Spleen (tissue), 11 donors: ENCODE measurements at regions not wholly inside any gene's neighbourhood (a gene's known extent, or its start where the extent isn't known, plus 50 kb on each side); places are given as distances from the start of the nearest gene placed in this dataset.
"Not testable (repeated sequence)": the region's sequence is repeated elsewhere in the genome, so short reads cannot be mapped to it uniquely, and the experiment has no call there.

Experiments used
- DNase-seq: peaks from one replicate; pipeline ENCODE4 v3.0.0-alpha.2; 2020
- H3K27ac ChIP-seq, 8 donors: fragments of 200-600 bp; sonication (generic) in 7 of 8; 1 replicate in 4 of 8; 2 replicates in 4 of 8; pipeline versions ENCODE4 v1.5.0 to v1.8.0; 2016 to 2021; ENCODE audit warnings: inconsistent platforms in 4 of 8, mild to moderate bottlenecking in 4 of 8, moderate library complexity in 1 of 8
- H3K27me3 ChIP-seq, 7 donors: fragments of 200-600 bp; sonication (generic) in 6 of 7; replicated peaks in 1 of 7; 1 replicate in 4 of 7; 2 replicates in 3 of 7; pipeline versions ENCODE4 v1.5.0 to v1.8.0; 2016 to 2021; ENCODE audit warnings: inconsistent platforms in 3 of 7, mild to moderate bottlenecking in 1 of 7
- H3K36me3 ChIP-seq, 6 donors: fragments of 200-600 bp; sonication (generic) in 5 of 6; 1 replicate in 4 of 6; 2 replicates in 2 of 6; pipeline versions ENCODE4 v1.5.0 to v1.8.0; 2016 to 2021; ENCODE audit warnings: inconsistent platforms in 2 of 6
- H3K4me1 ChIP-seq, 6 donors: fragments of 200-600 bp; sonication (generic) in 5 of 6; 1 replicate in 3 of 6; 2 replicates in 3 of 6; pipeline versions ENCODE4 v1.5.0 to v1.8.0; 2016 to 2021; ENCODE audit warnings: inconsistent platforms in 3 of 6
- H3K4me3 ChIP-seq, 8 donors: fragments of 200-600 bp; sonication (generic) in 7 of 8; 1 replicate in 4 of 8; 2 replicates in 4 of 8; pipeline versions ENCODE4 v1.5.0 to v1.8.0; 2016 to 2021; ENCODE audit warnings: inconsistent platforms in 4 of 8, mild to moderate bottlenecking in 4 of 8, moderate library complexity in 2 of 8
- H3K9me3 ChIP-seq, 8 donors: fragments of 200-600 bp; sonication (generic) in 7 of 8; 1 replicate in 4 of 8; 2 replicates in 4 of 8; pipeline versions ENCODE4 v1.5.0 to v1.8.0; 2016 to 2021; ENCODE audit warnings: inconsistent platforms in 4 of 8
- POLR2A ChIP-seq, 3 donors: fragments of 450-650 bp; IDR thresholded peaks; one replicate each; pipeline ENCODE4 v1.5.1; 2017; ENCODE audit warnings: antibody characterized with exemption in 3 of 3, mild to moderate bottlenecking in 1 of 3
- POLR2AphosphoS5 ChIP-seq, 3 donors: sonication (generic); formaldehyde crosslinking; IDR thresholded peaks; one replicate each; pipeline ENCODE4 v1.5.1; 2017; ENCODE audit warnings: antibody characterized with exemption in 3 of 3
- WGBS, 5 donors: extraction: QIAGEN DNeasy Blood & Tissue Kit in 3 of 5; methylation state at CpG; one replicate each; pipeline versions ENCODE4 v1.1.5 to v1.1.7; 2013 to 2018; 5-methylcytosine and 5-hydroxymethylcytosine counted together
- intact Hi-C: fragments of 100-400 bp; cut with DNase I; formaldehyde crosslinking; loops from one replicate; pipeline ENCODE4 v1.15.0; 2023; ENCODE audit warnings: low total_unique reads
- TF ChIP-seq, protein P1 (sequence below), 11 experiments: fragments of 200-600 bp in 7 of 11; fragments of 450-650 bp in 4 of 11; sonication (generic) in 4 of 11; IDR thresholded peaks in 8 of 11; conservative IDR thresholded peaks in 3 of 11; 1 replicate in 7 of 11; 2 replicates in 4 of 11; pipeline versions ENCODE4 v1.4.0 to v1.8.0; 2016 to 2021; ENCODE audit warnings: antibody characterized with exemption in 11 of 11, inconsistent platforms in 4 of 11, mild to moderate bottlenecking in 1 of 11
- donor health status: healthy with polysubstance abuse.
- donor health status: DM: no; HTN: no; CAD: no; lungs with moderate emphysema.
- donor health status: DM: no; HTN: no; CAD: no.
- donor health status: Bipolar disorder and iron deficiency.
- donor health status: healthy.
- donor health status: DM: no; HTN: no; CAD: no.
- donor health status: DM: yes; HTN: yes; CAD: no.

GRCh38 chr4:54447304-54447703, 210.5 kb upstream of the KIT start:
- Histone ChIP-seq H3K4me3 (no peak overlapping the region), H3K36me3 (no peaks in the 10 kb centered on the region), H3K9me3 (peaks cover 0 to 32% (median 18%) of the 10 kb centered on the region in 8 donors), H3K4me1 (no peaks in the 10 kb centered on the region), H3K27ac (no peak overlapping the region), H3K27me3 (no peaks in the 10 kb centered on the region)
- TF ChIP-seq POLR2A (IDR thresholded peaks at IDR 0.05), result no peak
- TF ChIP-seq, protein P1, sequence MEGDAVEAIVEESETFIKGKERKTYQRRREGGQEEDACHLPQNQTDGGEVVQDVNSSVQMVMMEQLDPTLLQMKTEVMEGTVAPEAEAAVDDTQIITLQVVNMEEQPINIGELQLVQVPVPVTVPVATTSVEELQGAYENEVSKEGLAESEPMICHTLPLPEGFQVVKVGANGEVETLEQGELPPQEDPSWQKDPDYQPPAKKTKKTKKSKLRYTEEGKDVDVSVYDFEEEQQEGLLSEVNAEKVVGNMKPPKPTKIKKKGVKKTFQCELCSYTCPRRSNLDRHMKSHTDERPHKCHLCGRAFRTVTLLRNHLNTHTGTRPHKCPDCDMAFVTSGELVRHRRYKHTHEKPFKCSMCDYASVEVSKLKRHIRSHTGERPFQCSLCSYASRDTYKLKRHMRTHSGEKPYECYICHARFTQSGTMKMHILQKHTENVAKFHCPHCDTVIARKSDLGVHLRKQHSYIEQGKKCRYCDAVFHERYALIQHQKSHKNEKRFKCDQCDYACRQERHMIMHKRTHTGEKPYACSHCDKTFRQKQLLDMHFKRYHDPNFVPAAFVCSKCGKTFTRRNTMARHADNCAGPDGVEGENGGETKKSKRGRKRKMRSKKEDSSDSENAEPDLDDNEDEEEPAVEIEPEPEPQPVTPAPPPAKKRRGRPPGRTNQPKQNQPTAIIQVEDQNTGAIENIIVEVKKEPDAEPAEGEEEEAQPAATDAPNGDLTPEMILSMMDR (IDR thresholded peaks at IDR 0.05 in 8 of 11, conservative IDR thresholded peaks at IDR 0.05 in 3 of 11), result no peak
- no peak for DNase-seq
- intact Hi-C loops, result loop anchor here (10.0 kb wide), 1 partner anchor 63 kb away; no protein-coding TSS in a partner anchor
- 73 to 88% (median 81%) methylated on average over 2 of the region's 2 CpGs for WGBS, 5 donors

GRCh38 chr4:54449999-54450398, 207.8 kb upstream of the KIT start:
- TF ChIP-seq, protein P1 (IDR thresholded peaks at IDR 0.05 in 8 of 11, conservative IDR thresholded peaks at IDR 0.05 in 3 of 11), result no peak
- TF ChIP-seq POLR2A (IDR thresholded peaks at IDR 0.05) (no peak), POLR2AphosphoS5 (IDR thresholded peaks at IDR 0.05) (no peak)
- WGBS, 5 donors, result 75 to 98% (median 92%) methylated on average over 5 of the region's 5 CpGs
- Histone ChIP-seq H3K4me3 (no peak overlapping the region), H3K36me3 (no peaks in the 10 kb centered on the region), H3K4me1 (no peaks in the 10 kb centered on the region), H3K9me3 (peaks cover 0 to 32% (median 18%) of the 10 kb centered on the region in 8 donors), H3K27ac (no peak overlapping the region), H3K27me3 (no peaks in the 10 kb centered on the region)
- no peak for DNase-seq
- intact Hi-C loops, result loop anchor here (10.0 kb wide), 1 partner anchor 65 kb away; no protein-coding TSS in a partner anchor

DNA sequence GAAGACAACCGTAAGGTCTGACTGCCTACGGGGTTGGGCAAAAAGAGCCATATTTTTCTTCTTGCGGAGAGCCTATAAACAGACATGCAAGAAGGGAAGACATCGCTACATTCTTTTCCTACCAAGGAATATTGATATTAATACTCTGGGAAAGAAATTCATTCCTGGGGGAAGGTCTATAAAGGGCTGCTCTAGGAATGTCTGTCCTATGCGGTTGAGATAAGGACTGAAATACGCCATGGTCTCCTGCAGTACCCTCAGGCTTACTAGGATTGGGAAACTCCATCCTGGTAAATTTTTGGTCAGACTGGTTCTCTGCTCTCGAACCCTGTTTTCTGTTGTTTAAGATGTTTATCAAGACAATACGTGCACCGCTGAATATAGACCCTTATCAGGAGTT, 190.8 kb upstream of the KIT start:
- H3K36me3 ChIP-seq, H3K4me3 ChIP-seq, H3K4me1 ChIP-seq, H3K27me3 ChIP-seq, intact Hi-C loops, H3K27ac ChIP-seq, DNase-seq: not testable (repeated sequence)
- WGBS, 5 donors, result 82 to 87% (median 85%) methylated on average over 9 of the region's 9 CpGs
- H3K9me3 ChIP-seq, result peaks cover 0 to 51% (median 35%) of the 10 kb centered on the region in 8 donors

DNA sequence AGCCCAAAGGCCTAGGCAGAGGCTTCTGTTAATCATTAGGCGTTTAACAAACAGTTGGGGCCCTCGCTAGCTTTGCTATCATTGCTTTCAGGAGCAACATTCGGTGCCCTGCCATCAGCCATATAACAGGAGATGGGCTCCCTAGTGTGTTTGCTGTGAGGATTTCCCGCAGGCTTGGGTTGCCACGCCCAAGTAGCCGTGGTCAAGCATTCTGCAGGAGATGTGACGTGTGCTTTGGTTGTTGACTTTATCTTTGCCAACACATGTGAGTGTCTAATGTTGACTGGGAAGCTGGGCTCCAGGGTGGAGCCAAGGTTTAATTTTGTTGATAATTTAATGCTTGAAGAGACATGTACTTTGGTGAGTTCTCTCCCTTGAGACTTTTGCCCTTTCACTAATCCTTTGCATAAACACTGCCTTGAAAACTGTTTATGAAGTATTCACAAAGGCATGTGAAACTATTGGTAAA, 184.6 kb upstream of the KIT start:
- Histone ChIP-seq H3K36me3 (no peaks in the 10 kb centered on the region), H3K4me3 (no peak overlapping the region), H3K27ac (no peak overlapping the region), H3K4me1 (no peaks in the 10 kb centered on the region), H3K9me3 (peaks cover 0 to 11% (median 6%) of the 10 kb centered on the region in 8 donors), H3K27me3 (no peaks in the 10 kb centered on the region)
- no peak for DNase-seq
- WGBS, 5 donors, result 89 to 95% (median 91%) methylated on average over 7 of the region's 7 CpGs
- TF ChIP-seq POLR2A (IDR thresholded peaks at IDR 0.05) (no peak), POLR2AphosphoS5 (IDR thresholded peaks at IDR 0.05) (no peak)
- TF ChIP-seq, protein P1 (IDR thresholded peaks at IDR 0.05 in 8 of 11, conservative IDR thresholded peaks at IDR 0.05 in 3 of 11), result no peak
- intact Hi-C loops, result no loop called here

DNA sequence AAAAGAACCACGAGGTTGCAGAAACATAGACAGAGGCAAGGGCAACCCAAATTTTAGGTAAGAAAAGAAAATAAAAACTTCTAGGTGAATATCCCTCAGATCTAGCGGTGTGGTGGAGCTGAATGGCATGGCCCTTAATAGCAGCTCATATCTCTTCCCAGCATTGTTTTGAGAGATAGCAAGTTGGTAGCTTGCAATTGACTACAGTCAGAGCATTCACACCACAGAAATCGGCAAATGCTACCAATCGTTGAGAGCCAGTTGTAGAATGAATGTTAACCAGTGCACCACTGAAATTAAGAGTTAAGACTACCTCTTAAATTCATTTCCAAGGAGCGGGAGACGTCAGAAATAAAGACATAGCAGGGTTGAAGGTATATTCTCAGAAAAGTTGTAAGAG, 184.0 kb upstream of the KIT start:
- no peak overlapping the region for H3K27ac ChIP-seq
- 87 to 92% (median 91%) methylated on average over 6 of the region's 6 CpGs for WGBS, 5 donors
- H3K27me3 ChIP-seq, result no peaks in the 10 kb centered on the region
- H3K4me1 ChIP-seq, result no peaks in the 10 kb centered on the region
- intact Hi-C loops, result no loop called here
- H3K9me3 ChIP-seq, result peaks cover 0 to 7% (median 3%) of the 10 kb centered on the region in 8 donors
- H3K4me3 ChIP-seq, result no peak overlapping the region
- DNase-seq, result no peak
- no peaks in the 10 kb centered on the region for H3K36me3 ChIP-seq
- TF ChIP-seq, protein P1 (IDR thresholded peaks at IDR 0.05 in 8 of 11, conservative IDR thresholded peaks at IDR 0.05 in 3 of 11), result no peak
- TF ChIP-seq POLR2AphosphoS5 (IDR thresholded peaks at IDR 0.05) (no peak), POLR2A (IDR thresholded peaks at IDR 0.05) (no peak)
